GM12878 (cell line): ENCODE measurements at regions not wholly inside any gene's neighbourhood (a gene's known extent, or its start where the extent isn't known, plus 50 kb on each side); places are given as distances from the start of the nearest gene placed in this dataset.

Source experiments
- ATAC-seq: fragments of 200-7000 bp; cut with Tn5 transposase; 3 replicates; pipeline ENCODE4 v1.9.1; 2020; ENCODE audit warnings: mild to moderate bottlenecking, moderate library complexity
- BruUV-seq: library from RNA; stranded (reverse); fragments of 400-500 nt; replicated peaks from 2 replicates; lab custom pipeline; 2021; lab: Mats Ljungman, UMichigan
- CTCF ChIA-PET: fragments of 300-600 bp; sonication (Branson Sonifier 250); formaldehyde crosslinking; extraction: SDS; loops from one replicate; lab custom pipeline; 2021; ENCODE audit warnings: inconsistent platforms; lab: Yijun Ruan, JAX
- POLR2A ChIA-PET: fragments of 350-600 bp; formaldehyde crosslinking; extraction: SDS; loops from one replicate; lab custom pipeline; 2021; ENCODE audit warnings: inconsistent platforms; lab: Charles Lee
- RAD21 ChIA-PET: fragments of 300-600 bp; sonication (Branson Sonifier 250); formaldehyde crosslinking; loops from one replicate; lab custom pipeline; 2023; ENCODE audit warnings: antibody characterized with exemption; ENCODE audit not compliant: unreplicated experiment; lab: Charles Lee
- SMC1A ChIA-PET: fragments of 300-600 bp; sonication (Branson Sonifier 250); formaldehyde crosslinking; loops from one replicate; lab custom pipeline; 2023; ENCODE audit not compliant: unreplicated experiment, uncharacterized antibody; lab: Charles Lee
- DNase-seq: peaks from one replicate; pipeline ENCODE4 v3.0.0-alpha.2; 2011; ENCODE audit warnings: low read depth, low spot score
- FAIRE-seq: peaks from 3 replicates; lab custom pipeline; 2011; peaks lifted over from hg19 to GRCh38; lab: Jason Lieb, UNC
- H2AFZ ChIP-seq: 2 replicates; pipeline ENCODE4 v1.6.0; 2011; ENCODE audit warnings: low read depth, low read length, control low read depth; ENCODE audit not compliant: control insufficient read depth
- H3K27ac ChIP-seq: 2 replicates; pipeline ENCODE4 v1.5.1; 2011; ENCODE audit warnings: control low read depth; ENCODE audit not compliant: control insufficient read depth, insufficient read depth
- H3K27me3 ChIP-seq, 2 experiments: replicated peaks in 1 of 2; 2 replicates each; pipeline versions ENCODE4 v1.6.0 to v1.6.1; 2011; ENCODE audit warnings: low read length in 1 of 2; ENCODE audit not compliant: control insufficient read depth in 2 of 2, insufficient read depth in 2 of 2
- H3K36me3 ChIP-seq, 2 experiments: 2 replicates each; pipeline ENCODE4 v1.5.1; 2011; ENCODE audit warnings: low read length in 1 of 2; ENCODE audit not compliant: control insufficient read depth in 2 of 2, insufficient read depth in 2 of 2
- H3K4me1 ChIP-seq: 2 replicates; pipeline ENCODE4 v1.6.1; 2011; ENCODE audit warnings: mild to moderate bottlenecking, low read length, moderate library complexity, mixed read lengths; ENCODE audit not compliant: control insufficient read depth, insufficient read depth
- H3K4me2 ChIP-seq: 2 replicates; pipeline ENCODE4 v1.6.0; 2011; ENCODE audit warnings: control low read depth; ENCODE audit not compliant: control insufficient read depth, insufficient read depth
- H3K4me3 ChIP-seq: fragments of 200-600 bp; sonication (generic); 2 replicates; pipeline ENCODE4 v1.5.1; 2016
- H3K79me2 ChIP-seq: 2 replicates; pipeline ENCODE4 v1.6.0; 2011; ENCODE audit warnings: low read length; ENCODE audit not compliant: control insufficient read depth, insufficient read depth
- H3K9ac ChIP-seq: 2 replicates; pipeline ENCODE4 v1.8.0; 2011; ENCODE audit warnings: low read length, control low read depth, mixed read lengths; ENCODE audit not compliant: control insufficient read depth, insufficient read depth
- H3K9me3 ChIP-seq: replicated peaks from 3 replicates; pipeline ENCODE4 v1.5.1; 2011; ENCODE audit warnings: mild to moderate bottlenecking, low read length; ENCODE audit not compliant: control insufficient read depth, insufficient read depth
- H4K20me1 ChIP-seq: 2 replicates; pipeline ENCODE4 v1.6.0; 2011; ENCODE audit not compliant: control insufficient read depth, insufficient read depth
- BHLHE40 ChIP-seq, 2 experiments: fragments of 450-650 bp in 1 of 2; IDR thresholded peaks; 2 replicates each; pipeline ENCODE4 v1.6.1; 2011 to 2017; ENCODE audit warnings: low read depth in 2 of 2, borderline replicate concordance in 1 of 2, improper control_type of control experiment in 1 of 2, low read length in 1 of 2, mild to moderate bottlenecking in 1 of 2
- BMI1 ChIP-seq: fragments of 450-650 bp; IDR thresholded peaks from 2 replicates; pipeline ENCODE4 v1.6.1; 2016; ENCODE audit warnings: mild to moderate bottlenecking, moderate library complexity, borderline replicate concordance
- CBX3 ChIP-seq: fragments of 200-600 bp; sonication (generic); IDR thresholded peaks from 2 replicates; pipeline ENCODE4 v1.6.1; 2016; ENCODE audit warnings: low read depth, borderline replicate concordance
- CBX5 ChIP-seq: sonication (generic); IDR thresholded peaks from 2 replicates; pipeline ENCODE4 v1.6.1; 2016; ENCODE audit warnings: low read depth, moderate library complexity, mild to moderate bottlenecking, inconsistent platforms
- CHD4 ChIP-seq: fragments of 200-600 bp; sonication (generic); IDR thresholded peaks from 2 replicates; pipeline ENCODE4 v1.6.1; 2016; ENCODE audit warnings: mild to moderate bottlenecking
- GABPA ChIP-seq: IDR thresholded peaks from 2 replicates; pipeline ENCODE4 v1.6.1; 2014; ENCODE audit warnings: antibody characterized with exemption, low read depth, mild to moderate bottlenecking, inconsistent platforms
- HCFC1 ChIP-seq: fragments of 150-350 bp; IDR thresholded peaks from 2 replicates; pipeline ENCODE4 v1.6.1; 2014; ENCODE audit warnings: low read length
- STAT3 ChIP-seq: IDR thresholded peaks from 2 replicates; pipeline ENCODE4 v1.6.1; 2011; ENCODE audit warnings: low read depth, low read length, improper control_type of control experiment
- YY1 ChIP-seq: IDR thresholded peaks from 2 replicates; pipeline ENCODE4 v1.6.1; 2011; ENCODE audit warnings: low read depth, mild to moderate bottlenecking, low read length
- WGBS: methylation state at CpG from one replicate; pipeline ENCODE4 v1.1.6; 2016; ENCODE audit warnings: low lambda C conversion rate; ENCODE audit not compliant: insufficient replicate concordance, insufficient coverage; ENCODE audit errors: missing lambda C conversion rate; 5-methylcytosine and 5-hydroxymethylcytosine counted together
- in situ Hi-C: fragments of 300-500 bp; cut with MboI; formaldehyde crosslinking; loops from 9 replicates; pipeline ENCODE4 v1.14.3; 2018; ENCODE audit warnings: mixed read lengths
- intact Hi-C: fragments of 100-400 bp; cut with micrococcal nuclease; formaldehyde crosslinking; loops from one replicate; pipeline ENCODE4 v1.14.2; 2022; ENCODE audit not compliant: unreplicated experiment
- TF ChIP-seq, protein P1 (sequence below): fragments of 150-350 bp; IDR thresholded peaks from 2 replicates; pipeline ENCODE4 v1.6.1; 2016; ENCODE audit warnings: low read depth, low read length
- TF ChIP-seq, protein P2 (sequence below): IDR thresholded peaks from 2 replicates; pipeline ENCODE4 v1.6.1; 2011; ENCODE audit warnings: borderline replicate concordance, low read depth, mild to moderate bottlenecking, moderate library complexity, low read length; ENCODE audit not compliant: insufficient read depth, poor library complexity, severe bottlenecking
- TF ChIP-seq, protein P3 (sequence below): fragments of 450-650 bp; IDR thresholded peaks from 2 replicates; pipeline ENCODE4 v1.6.1; 2017; ENCODE audit warnings: mild to moderate bottlenecking, moderate library complexity

DNA sequence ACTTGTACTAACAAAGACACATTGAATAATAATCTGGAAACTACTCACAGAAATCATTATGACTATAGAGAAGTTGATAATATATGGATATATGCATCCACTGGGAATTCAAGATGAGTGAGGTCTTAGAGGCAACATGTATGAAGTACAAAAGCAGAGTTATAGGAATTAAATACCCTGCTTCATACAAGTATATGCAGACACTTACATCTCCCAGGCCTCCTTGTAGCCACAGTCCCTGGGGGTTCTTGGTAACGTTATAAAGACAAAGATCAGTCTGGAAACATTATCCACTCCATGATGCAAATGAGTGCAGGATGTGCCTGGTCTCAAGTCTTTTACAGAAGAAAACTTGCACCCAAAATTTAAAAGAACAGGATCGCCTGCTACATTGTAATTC lies 92.4 kb upstream of the ANXA1 start:
- no peaks in the 10 kb centered on the region for H3K27me3 ChIP-seq
- H3K9me3 ChIP-seq, result no peaks in the 10 kb centered on the region
- CTCF ChIA-PET, result interaction anchor here (0.5 to 0.8 kb wide), 2 partner anchors 7 to 126 kb away, joined by 3 read pairs; no protein-coding TSS in a partner anchor
- no peaks in the 10 kb centered on the region for H3K79me2 ChIP-seq
- intact Hi-C loops, result no loop called here
- in situ Hi-C loops, result no loop called here
- H4K20me1 ChIP-seq, result no peaks in the 10 kb centered on the region
- no peak overlapping the region for H3K27ac ChIP-seq
- no peak for ATAC-seq
- DNase-seq, result no peak
- no peak overlapping the region for H3K4me2 ChIP-seq
- no peak overlapping the region for H3K9ac ChIP-seq
- H3K4me3 ChIP-seq, result no peak overlapping the region
- no peak for FAIRE-seq
- POLR2A ChIA-PET, result no interaction called here
- WGBS, result 38% methylated on average over 2 of the region's 2 CpGs
- BruUV-seq, result no TSS peak
- H2AFZ ChIP-seq, result no peak overlapping the region
- RAD21 ChIA-PET, result no interaction called here
- H3K36me3 ChIP-seq, result no peaks in the 10 kb centered on the region
- SMC1A ChIA-PET, result no interaction called here
- H3K4me1 ChIP-seq, result no peaks in the 10 kb centered on the region
- TF ChIP-seq, protein P1, sequence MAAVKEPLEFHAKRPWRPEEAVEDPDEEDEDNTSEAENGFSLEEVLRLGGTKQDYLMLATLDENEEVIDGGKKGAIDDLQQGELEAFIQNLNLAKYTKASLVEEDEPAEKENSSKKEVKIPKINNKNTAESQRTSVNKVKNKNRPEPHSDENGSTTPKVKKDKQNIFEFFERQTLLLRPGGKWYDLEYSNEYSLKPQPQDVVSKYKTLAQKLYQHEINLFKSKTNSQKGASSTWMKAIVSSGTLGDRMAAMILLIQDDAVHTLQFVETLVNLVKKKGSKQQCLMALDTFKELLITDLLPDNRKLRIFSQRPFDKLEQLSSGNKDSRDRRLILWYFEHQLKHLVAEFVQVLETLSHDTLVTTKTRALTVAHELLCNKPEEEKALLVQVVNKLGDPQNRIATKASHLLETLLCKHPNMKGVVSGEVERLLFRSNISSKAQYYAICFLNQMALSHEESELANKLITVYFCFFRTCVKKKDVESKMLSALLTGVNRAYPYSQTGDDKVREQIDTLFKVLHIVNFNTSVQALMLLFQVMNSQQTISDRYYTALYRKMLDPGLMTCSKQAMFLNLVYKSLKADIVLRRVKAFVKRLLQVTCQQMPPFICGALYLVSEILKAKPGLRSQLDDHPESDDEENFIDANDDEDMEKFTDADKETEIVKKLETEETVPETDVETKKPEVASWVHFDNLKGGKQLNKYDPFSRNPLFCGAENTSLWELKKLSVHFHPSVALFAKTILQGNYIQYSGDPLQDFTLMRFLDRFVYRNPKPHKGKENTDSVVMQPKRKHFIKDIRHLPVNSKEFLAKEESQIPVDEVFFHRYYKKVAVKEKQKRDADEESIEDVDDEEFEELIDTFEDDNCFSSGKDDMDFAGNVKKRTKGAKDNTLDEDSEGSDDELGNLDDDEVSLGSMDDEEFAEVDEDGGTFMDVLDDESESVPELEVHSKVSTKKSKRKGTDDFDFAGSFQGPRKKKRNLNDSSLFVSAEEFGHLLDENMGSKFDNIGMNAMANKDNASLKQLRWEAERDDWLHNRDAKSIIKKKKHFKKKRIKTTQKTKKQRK, result no peak
- no peak for TF ChIP-seq YY1
- TF ChIP-seq CBX5, result no peak
- TF ChIP-seq, protein P2, sequence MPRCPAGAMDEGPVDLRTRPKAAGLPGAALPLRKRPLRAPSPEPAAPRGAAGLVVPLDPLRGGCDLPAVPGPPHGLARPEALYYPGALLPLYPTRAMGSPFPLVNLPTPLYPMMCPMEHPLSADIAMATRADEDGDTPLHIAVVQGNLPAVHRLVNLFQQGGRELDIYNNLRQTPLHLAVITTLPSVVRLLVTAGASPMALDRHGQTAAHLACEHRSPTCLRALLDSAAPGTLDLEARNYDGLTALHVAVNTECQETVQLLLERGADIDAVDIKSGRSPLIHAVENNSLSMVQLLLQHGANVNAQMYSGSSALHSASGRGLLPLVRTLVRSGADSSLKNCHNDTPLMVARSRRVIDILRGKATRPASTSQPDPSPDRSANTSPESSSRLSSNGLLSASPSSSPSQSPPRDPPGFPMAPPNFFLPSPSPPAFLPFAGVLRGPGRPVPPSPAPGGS, result no peak
- TF ChIP-seq HCFC1, result no peak
- TF ChIP-seq, protein P3, sequence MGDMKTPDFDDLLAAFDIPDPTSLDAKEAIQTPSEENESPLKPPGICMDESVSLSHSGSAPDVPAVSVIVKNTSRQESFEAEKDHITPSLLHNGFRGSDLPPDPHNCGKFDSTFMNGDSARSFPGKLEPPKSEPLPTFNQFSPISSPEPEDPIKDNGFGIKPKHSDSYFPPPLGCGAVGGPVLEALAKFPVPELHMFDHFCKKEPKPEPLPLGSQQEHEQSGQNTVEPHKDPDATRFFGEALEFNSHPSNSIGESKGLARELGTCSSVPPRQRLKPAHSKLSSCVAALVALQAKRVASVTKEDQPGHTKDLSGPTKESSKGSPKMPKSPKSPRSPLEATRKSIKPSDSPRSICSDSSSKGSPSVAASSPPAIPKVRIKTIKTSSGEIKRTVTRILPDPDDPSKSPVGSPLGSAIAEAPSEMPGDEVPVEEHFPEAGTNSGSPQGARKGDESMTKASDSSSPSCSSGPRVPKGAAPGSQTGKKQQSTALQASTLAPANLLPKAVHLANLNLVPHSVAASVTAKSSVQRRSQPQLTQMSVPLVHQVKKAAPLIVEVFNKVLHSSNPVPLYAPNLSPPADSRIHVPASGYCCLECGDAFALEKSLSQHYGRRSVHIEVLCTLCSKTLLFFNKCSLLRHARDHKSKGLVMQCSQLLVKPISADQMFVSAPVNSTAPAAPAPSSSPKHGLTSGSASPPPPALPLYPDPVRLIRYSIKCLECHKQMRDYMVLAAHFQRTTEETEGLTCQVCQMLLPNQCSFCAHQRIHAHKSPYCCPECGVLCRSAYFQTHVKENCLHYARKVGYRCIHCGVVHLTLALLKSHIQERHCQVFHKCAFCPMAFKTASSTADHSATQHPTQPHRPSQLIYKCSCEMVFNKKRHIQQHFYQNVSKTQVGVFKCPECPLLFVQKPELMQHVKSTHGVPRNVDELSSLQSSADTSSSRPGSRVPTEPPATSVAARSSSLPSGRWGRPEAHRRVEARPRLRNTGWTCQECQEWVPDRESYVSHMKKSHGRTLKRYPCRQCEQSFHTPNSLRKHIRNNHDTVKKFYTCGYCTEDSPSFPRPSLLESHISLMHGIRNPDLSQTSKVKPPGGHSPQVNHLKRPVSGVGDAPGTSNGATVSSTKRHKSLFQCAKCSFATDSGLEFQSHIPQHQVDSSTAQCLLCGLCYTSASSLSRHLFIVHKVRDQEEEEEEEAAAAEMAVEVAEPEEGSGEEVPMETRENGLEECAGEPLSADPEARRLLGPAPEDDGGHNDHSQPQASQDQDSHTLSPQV, result no peak
- TF ChIP-seq BHLHE40 (IDR thresholded peaks at IDR 0.05; ENCODE audit: borderline replicate concordance in 1 of 2, low read depth in 2 of 2, low read length in 1 of 2), result no peak
- no peak for TF ChIP-seq CBX3
- no peak for TF ChIP-seq STAT3
- TF ChIP-seq CHD4, result no peak
- no peak for TF ChIP-seq BMI1
- no peak for TF ChIP-seq GABPA
